H1 (cell line): ENCODE measurements at regions not wholly inside any gene's neighbourhood (a gene's known extent, or its start where the extent isn't known, plus 50 kb on each side); places are given as distances from the start of the nearest gene placed in this dataset.

Source experiments
- ASH2L ChIP-seq: fragments of 200-600, 300-600 bp; sonication (generic); IDR thresholded peaks from one replicate; pipeline ENCODE4 v1.7.1; 2017; ENCODE audit warnings: low read length
- GTF2F1 ChIP-seq: IDR thresholded peaks from 2 replicates; pipeline ENCODE4 v1.6.1; 2012; ENCODE audit warnings: low read depth, low read length, improper control_type of control experiment, borderline replicate concordance
- NANOG ChIP-seq: IDR thresholded peaks from 2 replicates; pipeline ENCODE4 v1.6.1; 2011; ENCODE audit warnings: low read length, low read depth, mild to moderate bottlenecking, inconsistent platforms; ENCODE audit not compliant: insufficient read depth, poor library complexity, severe bottlenecking
- PHF8 ChIP-seq: fragments of 200-600 bp; sonication (generic); conservative IDR thresholded peaks from 2 replicates; pipeline ENCODE4 v1.7.1; 2012; ENCODE audit warnings: low read depth, mild to moderate bottlenecking, inconsistent platforms, low read length, moderate library complexity
- SRF ChIP-seq: IDR thresholded peaks from 2 replicates; pipeline ENCODE4 v1.6.1; 2011; ENCODE audit warnings: mild to moderate bottlenecking, low read depth, low read length, moderate library complexity

DNA sequence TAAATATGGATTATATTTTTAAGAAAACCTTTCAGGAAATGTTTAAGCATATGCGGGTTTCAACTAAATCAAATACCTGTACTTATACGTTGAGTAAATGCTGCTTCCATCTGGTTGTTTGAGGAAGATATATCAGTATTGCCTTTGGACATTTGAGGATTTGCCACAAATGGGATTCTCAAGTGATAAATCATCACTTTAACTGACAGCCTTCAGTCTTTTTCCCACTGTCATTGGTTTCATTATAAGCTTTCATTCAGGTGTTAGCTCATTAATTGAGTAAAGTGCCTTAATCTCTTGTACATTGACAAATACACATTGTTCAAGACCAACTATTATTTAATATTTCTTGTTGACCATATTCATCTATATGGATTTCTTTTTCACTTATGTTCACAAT, 217.2 kb downstream of the EDEM1 start (continued):
- TF ChIP-seq GTF2F1: no peak
- TF ChIP-seq NANOG: no peak
- no peak for TF ChIP-seq SRF
- no peak for TF ChIP-seq ASH2L
- TF ChIP-seq PHF8: no peak
- TF ChIP-seq, all 59 proteins: peak for 0
